WTC11 (cell line): ENCODE measurements at regions not wholly inside any gene's neighbourhood (a gene's known extent, or its start where the extent isn't known, plus 50 kb on each side); places are given as distances from the start of the nearest gene placed in this dataset.

Source experiments
- ATAC-seq: fragments of 200-7000 bp; cut with Tn5 transposase; 2 replicates; pipeline ENCODE4 v1.10.0; 2021; ENCODE audit warnings: mild to moderate bottlenecking, moderate library complexity
- CTCF ChIA-PET: fragments of 300-600 bp; sonication (Branson Sonifier 250); formaldehyde crosslinking; loops from one replicate; lab custom pipeline; 2021; ENCODE audit warnings: antibody characterized with exemption; lab: Charles Lee
- POLR2A ChIA-PET: fragments of 350-600 bp; sonication (Branson Sonifier 250); formaldehyde crosslinking; loops from one replicate; lab custom pipeline; 2021; ENCODE audit warnings: antibody characterized with exemption; lab: Charles Lee
- DNase-seq: peaks from one replicate; pipeline ENCODE4 v3.0.0; 2021; ENCODE audit warnings: low spot score
- H3K27ac Mint-ChIP-seq: 2 replicates; pipeline ENCODE4 v1.8.0; 2021; ENCODE audit warnings: mixed read lengths
- H3K27me3 Mint-ChIP-seq: 2 replicates; pipeline ENCODE4 v1.8.0; 2021; ENCODE audit warnings: low read depth, mild to moderate bottlenecking, moderate library complexity, mixed read lengths
- H3K36me3 Mint-ChIP-seq: 2 replicates; pipeline ENCODE4 v1.8.0; 2021; ENCODE audit warnings: mixed read lengths
- H3K4me1 Mint-ChIP-seq: 2 replicates; pipeline ENCODE4 v1.8.0; 2022; ENCODE audit warnings: mixed read lengths
- H3K4me3 Mint-ChIP-seq: 2 replicates; pipeline ENCODE4 v1.8.0; 2021; ENCODE audit warnings: mild to moderate bottlenecking, moderate library complexity, mixed read lengths
- H3K9me3 Mint-ChIP-seq: 2 replicates; pipeline ENCODE4 v1.8.0; 2021; ENCODE audit warnings: mixed read lengths
- EMX1 ChIP-seq: fragments of 250-450 bp; sonication (Bioruptor Pico); IDR thresholded peaks from 2 replicates; pipeline ENCODE4 v1.8.0; 2021; ENCODE audit warnings: mild to moderate bottlenecking
- ESRRA ChIP-seq: sonication (generic); formaldehyde crosslinking; IDR thresholded peaks from 2 replicates; pipeline ENCODE4 v1.8.1; 2022; ENCODE audit warnings: mild to moderate bottlenecking, missing genetic modification reagents, borderline replicate concordance
- FOXJ3 ChIP-seq: sonication (generic); formaldehyde crosslinking; IDR thresholded peaks from 2 replicates; pipeline ENCODE4 v1.9.0; 2021; ENCODE audit warnings: missing genetic modification reagents, mild to moderate bottlenecking, borderline replicate concordance
- FOXK1 ChIP-seq: sonication (generic); formaldehyde crosslinking; IDR thresholded peaks from 2 replicates; pipeline ENCODE4 v1.8.0; 2022; ENCODE audit warnings: mild to moderate bottlenecking, moderate library complexity, missing genetic modification reagents
- GABPB1 ChIP-seq: sonication (generic); formaldehyde crosslinking; IDR thresholded peaks from 2 replicates; pipeline ENCODE4 v1.8.1; 2023; ENCODE audit warnings: mild to moderate bottlenecking, missing genetic modification reagents
- GTF2I ChIP-seq: fragments of 250-450 bp; sonication (Bioruptor Pico); conservative IDR thresholded peaks from 2 replicates; pipeline ENCODE4 v1.4.0; 2021; ENCODE audit warnings: mild to moderate bottlenecking
- MYBL2 ChIP-seq: sonication (generic); formaldehyde crosslinking; IDR thresholded peaks from 2 replicates; pipeline ENCODE4 v1.8.1; 2023; ENCODE audit warnings: mild to moderate bottlenecking, moderate library complexity, missing genetic modification reagents
- OVOL2 ChIP-seq: fragments of 250-450 bp; sonication (Bioruptor Pico); IDR thresholded peaks from 2 replicates; pipeline ENCODE4 v1.9.0; 2021; ENCODE audit warnings: mild to moderate bottlenecking, borderline replicate concordance
- PRDM15 ChIP-seq: sonication (generic); formaldehyde crosslinking; IDR thresholded peaks from 2 replicates; pipeline ENCODE4 v1.8.0; 2022; ENCODE audit warnings: missing genetic modification reagents
- PREB ChIP-seq: sonication (generic); formaldehyde crosslinking; IDR thresholded peaks from 2 replicates; pipeline ENCODE4 v1.8.1; 2022; ENCODE audit warnings: mild to moderate bottlenecking, missing genetic modification reagents, moderate library complexity, borderline replicate concordance
- TCF7 ChIP-seq: sonication (generic); formaldehyde crosslinking; IDR thresholded peaks from 2 replicates; pipeline ENCODE4 v1.8.0; 2022; ENCODE audit warnings: mild to moderate bottlenecking, low read depth, missing genetic modification reagents, moderate library complexity
- TEAD1 ChIP-seq: sonication (generic); formaldehyde crosslinking; IDR thresholded peaks from 2 replicates; pipeline ENCODE4 v1.8.0; 2022; ENCODE audit warnings: mild to moderate bottlenecking, missing genetic modification reagents
- USF1 ChIP-seq: sonication (generic); formaldehyde crosslinking; IDR thresholded peaks from 2 replicates; pipeline ENCODE4 v1.8.0; 2022; ENCODE audit warnings: mild to moderate bottlenecking, missing genetic modification reagents
- ZNF121 ChIP-seq: sonication (generic); formaldehyde crosslinking; IDR thresholded peaks from 2 replicates; pipeline ENCODE4 v1.8.0; 2023; ENCODE audit warnings: missing genetic modification reagents
- ZNF219 ChIP-seq: sonication (generic); formaldehyde crosslinking; IDR thresholded peaks from 2 replicates; pipeline ENCODE4 v1.8.0; 2023; ENCODE audit warnings: missing genetic modification reagents, mild to moderate bottlenecking, borderline replicate concordance
- ZNF232 ChIP-seq: sonication (generic); formaldehyde crosslinking; IDR thresholded peaks from 2 replicates; pipeline ENCODE4 v1.8.0; 2022; ENCODE audit warnings: mild to moderate bottlenecking, missing genetic modification reagents
- ZNF396 ChIP-seq: fragments of 250-450 bp; sonication (Bioruptor Pico); IDR thresholded peaks from 2 replicates; pipeline ENCODE4 v1.8.0; 2021; ENCODE audit warnings: mild to moderate bottlenecking, moderate library complexity, borderline replicate concordance
- ZNF512 ChIP-seq: sonication (generic); formaldehyde crosslinking; IDR thresholded peaks from 2 replicates; pipeline ENCODE4 v1.8.1; 2022; ENCODE audit warnings: missing genetic modification reagents, borderline replicate concordance
- TF ChIP-seq, protein P1 (sequence below): sonication (generic); formaldehyde crosslinking; IDR thresholded peaks from 2 replicates; pipeline ENCODE4 v1.8.0; 2022; ENCODE audit warnings: mild to moderate bottlenecking, missing genetic modification reagents
- TF ChIP-seq, protein P2 (sequence below): sonication (generic); formaldehyde crosslinking; IDR thresholded peaks from 2 replicates; pipeline ENCODE4 v1.8.1; 2022; ENCODE audit warnings: mild to moderate bottlenecking, moderate library complexity, missing genetic modification reagents
- TF ChIP-seq, protein P3 (sequence below): fragments of 250-450 bp; sonication (Bioruptor Pico); IDR thresholded peaks from 2 replicates; pipeline ENCODE4 v1.9.0; 2021; ENCODE audit warnings: mild to moderate bottlenecking
- TF ChIP-seq, protein P4 (sequence below): sonication (generic); formaldehyde crosslinking; IDR thresholded peaks from 2 replicates; pipeline ENCODE4 v1.8.1; 2023; ENCODE audit warnings: mild to moderate bottlenecking, missing genetic modification reagents, moderate library complexity

GRCh38 chr7:156442516-156442915, 198.1 kb upstream of the RNF32 start (continued):
- TF ChIP-seq ZNF396: no peak
- TF ChIP-seq MYBL2: no peak
- TF ChIP-seq TEAD1: no peak
- TF ChIP-seq, protein P1, sequence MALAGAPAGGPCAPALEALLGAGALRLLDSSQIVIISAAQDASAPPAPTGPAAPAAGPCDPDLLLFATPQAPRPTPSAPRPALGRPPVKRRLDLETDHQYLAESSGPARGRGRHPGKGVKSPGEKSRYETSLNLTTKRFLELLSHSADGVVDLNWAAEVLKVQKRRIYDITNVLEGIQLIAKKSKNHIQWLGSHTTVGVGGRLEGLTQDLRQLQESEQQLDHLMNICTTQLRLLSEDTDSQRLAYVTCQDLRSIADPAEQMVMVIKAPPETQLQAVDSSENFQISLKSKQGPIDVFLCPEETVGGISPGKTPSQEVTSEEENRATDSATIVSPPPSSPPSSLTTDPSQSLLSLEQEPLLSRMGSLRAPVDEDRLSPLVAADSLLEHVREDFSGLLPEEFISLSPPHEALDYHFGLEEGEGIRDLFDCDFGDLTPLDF (CRISPR knock-in tag): no peak
- TF ChIP-seq EMX1 (CRISPR knock-in tag): no peak

DNA sequence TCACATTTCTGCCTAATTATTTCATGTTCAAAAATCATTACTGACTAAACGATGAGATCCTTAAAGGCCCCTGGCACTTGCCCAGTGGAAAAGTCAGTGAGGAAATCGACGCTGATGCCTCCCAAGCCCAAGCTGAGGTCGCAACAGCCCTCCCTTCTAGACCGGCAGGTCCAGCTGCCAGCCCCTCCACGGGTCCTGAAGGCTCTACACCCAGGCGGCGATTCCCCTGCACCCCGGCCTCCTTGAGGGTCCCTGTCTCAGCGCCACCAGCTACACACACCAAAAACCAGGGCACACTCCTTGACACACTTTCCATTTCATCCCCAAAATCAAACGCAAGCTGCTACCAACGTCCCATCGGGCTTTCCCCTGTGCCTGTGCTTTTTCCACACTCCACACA, 200.1 kb upstream of the RNF32 start:
- H3K27me3 Mint-ChIP-seq: no peaks in the 10 kb centered on the region; the same call in none of the 2 replicates
- ATAC-seq (no peak), DNase-seq (no peak)
- peaks cover 11% of the 10 kb centered on the region for H3K4me1 Mint-ChIP-seq
- H3K27ac Mint-ChIP-seq: no peak overlapping the region
- CTCF ChIA-PET: no interaction called here
- H3K9me3 Mint-ChIP-seq: peaks cover 37% of the 10 kb centered on the region
- H3K36me3 Mint-ChIP-seq: peaks cover 13% of the 10 kb centered on the region
- POLR2A ChIA-PET: no interaction called here
- H3K4me3 Mint-ChIP-seq: no peak overlapping the region
- TF ChIP-seq FOXK1 (CRISPR knock-in tag) (no peak), PREB (no peak), USF1 (CRISPR knock-in tag) (no peak), FOXJ3 (no peak), OVOL2 (CRISPR knock-in tag) (no peak), ZNF219 (CRISPR knock-in tag) (no peak), EMX1 (CRISPR knock-in tag) (no peak), ZNF512 (no peak), ZNF232 (CRISPR knock-in tag) (no peak), PRDM15 (CRISPR knock-in tag) (no peak), TCF7 (no peak), ESRRA (CRISPR knock-in tag) (no peak), GABPB1 (CRISPR knock-in tag) (no peak), ZNF121 (CRISPR knock-in tag) (no peak), GTF2I (CRISPR knock-in tag) (no peak)
- TF ChIP-seq, protein P1 (CRISPR knock-in tag): no peak
- TF ChIP-seq, protein P2, sequence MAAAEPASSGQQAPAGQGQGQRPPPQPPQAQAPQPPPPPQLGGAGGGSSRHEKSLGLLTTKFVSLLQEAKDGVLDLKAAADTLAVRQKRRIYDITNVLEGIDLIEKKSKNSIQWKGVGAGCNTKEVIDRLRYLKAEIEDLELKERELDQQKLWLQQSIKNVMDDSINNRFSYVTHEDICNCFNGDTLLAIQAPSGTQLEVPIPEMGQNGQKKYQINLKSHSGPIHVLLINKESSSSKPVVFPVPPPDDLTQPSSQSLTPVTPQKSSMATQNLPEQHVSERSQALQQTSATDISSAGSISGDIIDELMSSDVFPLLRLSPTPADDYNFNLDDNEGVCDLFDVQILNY (CRISPR knock-in tag): no peak
- TF ChIP-seq, protein P3, sequence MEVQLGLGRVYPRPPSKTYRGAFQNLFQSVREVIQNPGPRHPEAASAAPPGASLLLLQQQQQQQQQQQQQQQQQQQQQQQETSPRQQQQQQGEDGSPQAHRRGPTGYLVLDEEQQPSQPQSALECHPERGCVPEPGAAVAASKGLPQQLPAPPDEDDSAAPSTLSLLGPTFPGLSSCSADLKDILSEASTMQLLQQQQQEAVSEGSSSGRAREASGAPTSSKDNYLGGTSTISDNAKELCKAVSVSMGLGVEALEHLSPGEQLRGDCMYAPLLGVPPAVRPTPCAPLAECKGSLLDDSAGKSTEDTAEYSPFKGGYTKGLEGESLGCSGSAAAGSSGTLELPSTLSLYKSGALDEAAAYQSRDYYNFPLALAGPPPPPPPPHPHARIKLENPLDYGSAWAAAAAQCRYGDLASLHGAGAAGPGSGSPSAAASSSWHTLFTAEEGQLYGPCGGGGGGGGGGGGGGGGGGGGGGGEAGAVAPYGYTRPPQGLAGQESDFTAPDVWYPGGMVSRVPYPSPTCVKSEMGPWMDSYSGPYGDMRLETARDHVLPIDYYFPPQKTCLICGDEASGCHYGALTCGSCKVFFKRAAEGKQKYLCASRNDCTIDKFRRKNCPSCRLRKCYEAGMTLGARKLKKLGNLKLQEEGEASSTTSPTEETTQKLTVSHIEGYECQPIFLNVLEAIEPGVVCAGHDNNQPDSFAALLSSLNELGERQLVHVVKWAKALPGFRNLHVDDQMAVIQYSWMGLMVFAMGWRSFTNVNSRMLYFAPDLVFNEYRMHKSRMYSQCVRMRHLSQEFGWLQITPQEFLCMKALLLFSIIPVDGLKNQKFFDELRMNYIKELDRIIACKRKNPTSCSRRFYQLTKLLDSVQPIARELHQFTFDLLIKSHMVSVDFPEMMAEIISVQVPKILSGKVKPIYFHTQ (CRISPR knock-in tag): no peak
- TF ChIP-seq, protein P4, sequence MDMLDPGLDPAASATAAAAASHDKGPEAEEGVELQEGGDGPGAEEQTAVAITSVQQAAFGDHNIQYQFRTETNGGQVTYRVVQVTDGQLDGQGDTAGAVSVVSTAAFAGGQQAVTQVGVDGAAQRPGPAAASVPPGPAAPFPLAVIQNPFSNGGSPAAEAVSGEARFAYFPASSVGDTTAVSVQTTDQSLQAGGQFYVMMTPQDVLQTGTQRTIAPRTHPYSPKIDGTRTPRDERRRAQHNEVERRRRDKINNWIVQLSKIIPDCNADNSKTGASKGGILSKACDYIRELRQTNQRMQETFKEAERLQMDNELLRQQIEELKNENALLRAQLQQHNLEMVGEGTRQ: no peak
